NT2/D1 (cell line): ENCODE measurements at regions not wholly inside any gene's neighbourhood (a gene's known extent, or its start where the extent isn't known, plus 50 kb on each side); places are given as distances from the start of the nearest gene placed in this dataset.

Source experiments
- YY1 ChIP-seq: IDR thresholded peaks from 2 replicates; pipeline ENCODE4 v1.6.1; 2011; ENCODE audit not compliant: insufficient read length, insufficient read depth
- ZNF274 ChIP-seq: IDR thresholded peaks from 2 replicates; pipeline ENCODE4 v1.6.1; 2011; ENCODE audit warnings: mild to moderate bottlenecking, low read depth, low read length

GRCh38 chr12:124157406-124157805 is 137.5 kb upstream of the RFLNA start:
- TF ChIP-seq ZNF274: no peak
- no peak for TF ChIP-seq YY1
